Neural crest cell (in vitro differentiated cells): ENCODE measurements at regions not wholly inside any gene's neighbourhood (a gene's known extent, or its start where the extent isn't known, plus 50 kb on each side); places are given as distances from the start of the nearest gene placed in this dataset.

ENCODE experiments used
- DNase-seq: peaks from one replicate; pipeline ENCODE4 v3.0.0; 2021; ENCODE audit warnings: low read depth, mixed read lengths, low spot score
- H3K27ac Mint-ChIP-seq: one replicate; pipeline ENCODE4 v1.8.0; 2021; ENCODE audit warnings: mild to moderate bottlenecking, mixed read lengths; ENCODE audit not compliant: unreplicated experiment
- H3K27me3 Mint-ChIP-seq: 2 replicates; pipeline ENCODE4 v1.8.0; 2021; ENCODE audit warnings: low read depth, mild to moderate bottlenecking, mixed read lengths
- H3K36me3 Mint-ChIP-seq: 2 replicates; pipeline ENCODE4 v1.8.0; 2021; ENCODE audit warnings: low read depth, mild to moderate bottlenecking, mixed read lengths
- H3K4me1 Mint-ChIP-seq: 2 replicates; pipeline ENCODE4 v1.8.0; 2021; ENCODE audit warnings: mixed read lengths
- H3K4me3 Mint-ChIP-seq: one replicate; pipeline ENCODE4 v1.8.0; 2021; ENCODE audit warnings: mild to moderate bottlenecking, mixed read lengths
- H3K9me3 Mint-ChIP-seq: 2 replicates; pipeline ENCODE4 v1.8.0; 2021; ENCODE audit warnings: mixed read lengths
- TF ChIP-seq, protein P1 (sequence below): fragments of 200-600 bp; sonication (generic); conservative IDR thresholded peaks from 2 replicates; pipeline ENCODE4 v1.5.0; 2021; ENCODE audit warnings: antibody characterized with exemption, mild to moderate bottlenecking

DNA sequence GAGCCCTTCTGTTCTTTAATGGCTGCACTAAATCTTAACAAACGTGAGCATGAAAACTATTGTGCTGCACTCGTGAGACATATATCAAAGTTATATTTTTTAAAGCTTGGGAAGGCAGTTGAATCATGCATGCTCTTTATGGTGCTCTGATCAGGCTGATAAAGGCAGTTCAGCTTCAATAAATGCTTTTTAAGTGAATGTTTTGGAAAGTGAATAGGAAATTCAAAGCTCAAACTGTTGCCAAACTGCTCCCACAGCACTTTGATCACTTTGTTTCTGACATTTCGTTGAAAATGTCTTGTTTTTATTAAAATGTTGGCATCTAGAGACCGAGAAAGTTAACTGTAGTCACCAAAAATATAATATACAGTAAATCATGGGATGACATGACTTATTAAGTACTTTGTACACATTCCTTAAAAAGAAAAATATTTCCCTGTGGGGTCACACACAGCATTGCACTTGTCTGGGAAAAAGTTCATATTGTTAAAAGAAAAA is 625.7 kb upstream of the PCDH9 start:
- Mint-ChIP-seq H3K27me3 (no peaks in the 10 kb centered on the region), H3K4me1 (peaks cover 4% of the 10 kb centered on the region), H3K9me3 (no peaks in the 10 kb centered on the region), H3K27ac (no peak overlapping the region), H3K4me3 (no peak overlapping the region), H3K36me3 (no peaks in the 10 kb centered on the region)
- no peak for DNase-seq
- TF ChIP-seq, protein P1, sequence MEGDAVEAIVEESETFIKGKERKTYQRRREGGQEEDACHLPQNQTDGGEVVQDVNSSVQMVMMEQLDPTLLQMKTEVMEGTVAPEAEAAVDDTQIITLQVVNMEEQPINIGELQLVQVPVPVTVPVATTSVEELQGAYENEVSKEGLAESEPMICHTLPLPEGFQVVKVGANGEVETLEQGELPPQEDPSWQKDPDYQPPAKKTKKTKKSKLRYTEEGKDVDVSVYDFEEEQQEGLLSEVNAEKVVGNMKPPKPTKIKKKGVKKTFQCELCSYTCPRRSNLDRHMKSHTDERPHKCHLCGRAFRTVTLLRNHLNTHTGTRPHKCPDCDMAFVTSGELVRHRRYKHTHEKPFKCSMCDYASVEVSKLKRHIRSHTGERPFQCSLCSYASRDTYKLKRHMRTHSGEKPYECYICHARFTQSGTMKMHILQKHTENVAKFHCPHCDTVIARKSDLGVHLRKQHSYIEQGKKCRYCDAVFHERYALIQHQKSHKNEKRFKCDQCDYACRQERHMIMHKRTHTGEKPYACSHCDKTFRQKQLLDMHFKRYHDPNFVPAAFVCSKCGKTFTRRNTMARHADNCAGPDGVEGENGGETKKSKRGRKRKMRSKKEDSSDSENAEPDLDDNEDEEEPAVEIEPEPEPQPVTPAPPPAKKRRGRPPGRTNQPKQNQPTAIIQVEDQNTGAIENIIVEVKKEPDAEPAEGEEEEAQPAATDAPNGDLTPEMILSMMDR, result no peak

DNA sequence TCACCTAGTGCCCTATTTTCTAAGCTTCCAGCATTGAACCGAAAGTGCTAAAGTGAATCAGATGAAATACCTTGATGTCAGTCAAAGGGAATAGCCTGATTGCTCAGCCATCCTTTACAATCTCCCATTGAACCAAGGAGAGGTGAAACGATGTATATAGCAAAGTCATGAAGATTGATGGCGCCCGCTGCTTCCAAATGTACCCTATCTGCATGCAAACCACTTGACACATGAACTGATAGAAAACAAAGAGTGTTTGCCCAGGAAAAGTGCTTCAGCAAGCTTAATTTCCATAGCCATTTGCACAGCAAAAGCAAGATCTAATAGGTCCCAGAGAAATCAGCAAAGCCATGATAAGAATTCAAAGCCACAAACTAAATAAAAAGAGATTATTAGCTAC is 624.9 kb upstream of the PCDH9 start:
- H3K27me3 Mint-ChIP-seq, result no peaks in the 10 kb centered on the region
- H3K4me3 Mint-ChIP-seq, result no peak overlapping the region
- peaks cover 4% of the 10 kb centered on the region for H3K4me1 Mint-ChIP-seq
- TF ChIP-seq, protein P1, result no peak
- no peak overlapping the region for H3K27ac Mint-ChIP-seq
- no peaks in the 10 kb centered on the region for H3K9me3 Mint-ChIP-seq
- H3K36me3 Mint-ChIP-seq, result no peaks in the 10 kb centered on the region
- no peak for DNase-seq

DNA sequence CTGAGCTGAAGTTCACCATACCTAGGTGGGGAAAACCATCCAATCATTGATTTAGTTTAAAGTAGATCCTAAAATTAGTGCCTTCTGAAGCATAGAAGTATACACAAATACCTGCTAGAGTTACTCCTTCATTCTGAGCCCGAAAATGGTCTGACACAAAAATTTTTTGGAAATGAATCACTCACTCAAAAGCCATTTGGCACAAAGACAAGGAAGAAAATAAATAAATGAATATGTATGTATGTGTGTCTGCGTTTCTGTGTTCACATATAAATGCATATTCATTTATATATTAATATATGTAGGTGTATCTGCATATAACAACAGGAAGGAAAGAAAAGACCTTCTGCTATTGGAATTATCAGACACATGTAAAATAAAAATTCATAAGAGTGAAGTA is 614.4 kb upstream of the PCDH9 start:
- no peaks in the 10 kb centered on the region for H3K27me3 Mint-ChIP-seq
- no peak overlapping the region for H3K4me3 Mint-ChIP-seq
- peaks cover 2% of the 10 kb centered on the region for H3K9me3 Mint-ChIP-seq
- TF ChIP-seq, protein P1, result no peak
- H3K27ac Mint-ChIP-seq, result no peak overlapping the region
- no peaks in the 10 kb centered on the region for H3K4me1 Mint-ChIP-seq
- no peaks in the 10 kb centered on the region for H3K36me3 Mint-ChIP-seq
- DNase-seq, result no peak

DNA sequence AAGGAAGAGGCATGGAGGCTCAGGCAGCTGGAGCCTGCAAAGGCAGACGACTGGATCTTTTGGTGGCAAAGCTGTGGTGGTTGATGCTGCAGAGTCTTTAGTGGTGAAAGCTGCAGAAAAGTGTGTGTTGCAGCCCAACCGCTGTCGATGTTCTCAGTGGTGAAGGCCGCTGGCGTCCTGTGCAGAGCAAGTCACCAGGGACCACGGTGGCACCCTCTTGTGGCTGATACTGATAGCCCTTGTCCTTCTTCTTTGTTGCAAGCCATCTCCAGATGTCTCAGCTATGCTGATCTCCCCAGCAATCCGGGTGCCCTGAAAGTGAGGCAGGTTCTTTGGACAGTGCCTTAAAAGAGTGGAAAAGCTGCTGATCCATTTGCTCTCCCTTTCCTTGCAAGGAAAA is 610.9 kb upstream of the PCDH9 start:
- Mint-ChIP-seq H3K27ac (no peak overlapping the region), H3K9me3 (peaks cover 2% of the 10 kb centered on the region), H3K4me1 (no peaks in the 10 kb centered on the region), H3K4me3 (no peak overlapping the region), H3K27me3 (no peaks in the 10 kb centered on the region), H3K36me3 (no peaks in the 10 kb centered on the region)
- TF ChIP-seq, protein P1, result no peak
- no peak for DNase-seq

DNA sequence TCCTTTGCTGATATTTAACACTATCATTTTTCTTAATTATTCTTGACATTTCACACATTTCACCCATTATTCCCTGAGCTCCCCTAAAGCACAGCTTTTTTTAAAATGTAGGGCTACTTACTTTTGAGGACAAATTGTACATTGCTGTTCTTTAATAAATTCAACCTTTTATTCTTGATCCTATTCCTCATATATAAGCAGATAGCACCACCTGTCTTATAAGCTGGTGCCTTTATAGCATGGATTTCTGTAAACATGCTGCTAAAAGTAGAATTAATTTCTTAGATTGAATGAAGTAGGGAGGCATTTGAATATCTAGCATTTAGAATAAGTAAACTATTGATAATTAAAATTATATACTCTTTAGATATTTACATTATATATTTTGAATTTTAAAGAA is 603.4 kb upstream of the PCDH9 start:
- H3K27me3 Mint-ChIP-seq, result no peaks in the 10 kb centered on the region
- DNase-seq, result no peak
- H3K36me3 Mint-ChIP-seq, result no peaks in the 10 kb centered on the region
- H3K4me3 Mint-ChIP-seq, result no peak overlapping the region
- no peaks in the 10 kb centered on the region for H3K9me3 Mint-ChIP-seq
- TF ChIP-seq, protein P1, result no peak
- H3K27ac Mint-ChIP-seq, result no peak overlapping the region
- H3K4me1 Mint-ChIP-seq, result no peaks in the 10 kb centered on the region

DNA sequence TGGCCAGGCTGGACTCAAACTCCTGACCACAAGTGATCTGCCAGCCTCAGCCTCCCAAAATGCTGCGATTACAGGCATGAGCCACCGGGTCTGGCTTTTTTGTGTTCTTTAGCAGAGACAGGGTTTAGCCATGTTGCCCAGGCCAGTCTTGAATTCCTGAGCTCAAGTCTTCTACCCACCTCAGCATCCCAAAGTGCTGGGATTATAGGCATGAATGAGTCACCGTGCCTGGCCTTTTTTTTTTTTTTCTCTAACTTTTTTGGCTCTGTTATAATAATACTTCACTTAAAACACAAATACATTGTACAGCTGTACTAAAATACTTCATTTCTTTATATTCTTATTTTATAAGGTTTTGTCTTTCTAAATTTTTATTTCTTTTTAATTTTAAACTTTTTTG is 599.5 kb upstream of the PCDH9 start:
- TF ChIP-seq, protein P1, result no peak
- H3K27me3 Mint-ChIP-seq, result no peaks in the 10 kb centered on the region
- H3K9me3 Mint-ChIP-seq, result no peaks in the 10 kb centered on the region
- no peaks in the 10 kb centered on the region for H3K4me1 Mint-ChIP-seq
- no peak for DNase-seq
- no peaks in the 10 kb centered on the region for H3K36me3 Mint-ChIP-seq
- no peak overlapping the region for H3K27ac Mint-ChIP-seq
- no peak overlapping the region for H3K4me3 Mint-ChIP-seq
